AG09309 (cell line): ENCODE measurements at regions not wholly inside any gene's neighbourhood (a gene's known extent, or its start where the extent isn't known, plus 50 kb on each side); places are given as distances from the start of the nearest gene placed in this dataset.
"Not testable (repeated sequence)": the region's sequence is repeated elsewhere in the genome, so short reads cannot be mapped to it uniquely, and the experiment has no call there.

Source experiments
- DNase-seq: peaks from one replicate; pipeline ENCODE4 v3.0.0-alpha.2; 2010; ENCODE audit warnings: low read depth
- H3K4me3 ChIP-seq: 2 replicates; pipeline ENCODE4 v1.5.1; 2011; ENCODE audit warnings: mild to moderate bottlenecking, low read depth, low read length, moderate library complexity; ENCODE audit not compliant: control insufficient read depth
- TF ChIP-seq, protein P1 (sequence below): IDR thresholded peaks from 2 replicates; pipeline ENCODE4 v1.5.1; 2011; ENCODE audit warnings: mild to moderate bottlenecking, low read depth, low read length, inconsistent platforms; ENCODE audit not compliant: insufficient read depth, control insufficient read depth; ENCODE audit errors: missing control alignments

DNA sequence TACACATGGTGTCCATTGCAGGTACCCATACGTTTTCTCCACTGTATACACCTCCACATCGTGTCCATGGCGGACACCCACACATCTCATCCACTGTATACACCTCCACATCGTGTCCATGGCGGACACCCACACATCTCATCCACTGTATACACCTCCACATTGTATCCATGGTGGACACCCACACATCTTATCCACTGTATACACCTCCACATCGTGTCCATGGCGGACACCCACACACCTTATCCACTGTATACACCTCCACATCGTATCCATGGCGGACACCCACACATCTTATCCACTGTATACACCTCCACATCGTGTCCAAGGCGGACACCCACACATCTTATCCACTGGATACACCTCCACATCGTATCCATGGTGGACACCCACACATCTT is 50.4 kb upstream of the TTC34 start:
- not testable (repeated sequence) for H3K4me3 ChIP-seq, DNase-seq

DNA sequence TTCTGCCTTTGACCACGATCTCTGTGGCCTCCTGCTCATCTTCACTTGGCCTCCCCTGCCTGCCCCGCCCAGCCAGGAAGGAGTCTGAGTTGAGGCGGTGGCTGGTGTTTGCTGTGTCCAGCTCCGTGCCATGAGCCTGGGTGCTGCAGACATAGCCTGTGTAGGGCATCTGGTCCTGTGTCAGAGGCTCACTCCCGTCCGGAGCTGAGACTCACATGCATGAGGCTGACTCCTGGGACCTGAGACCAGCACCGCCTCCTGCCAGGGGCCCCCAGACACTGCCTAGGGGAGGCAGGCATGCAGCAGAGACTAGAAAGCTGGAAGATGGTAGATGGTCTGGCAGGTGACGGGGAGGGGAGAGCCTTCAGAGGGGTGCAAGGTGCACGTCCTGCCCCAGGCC is 52.2 kb upstream of the TTC34 start:
- TF ChIP-seq, protein P1, sequence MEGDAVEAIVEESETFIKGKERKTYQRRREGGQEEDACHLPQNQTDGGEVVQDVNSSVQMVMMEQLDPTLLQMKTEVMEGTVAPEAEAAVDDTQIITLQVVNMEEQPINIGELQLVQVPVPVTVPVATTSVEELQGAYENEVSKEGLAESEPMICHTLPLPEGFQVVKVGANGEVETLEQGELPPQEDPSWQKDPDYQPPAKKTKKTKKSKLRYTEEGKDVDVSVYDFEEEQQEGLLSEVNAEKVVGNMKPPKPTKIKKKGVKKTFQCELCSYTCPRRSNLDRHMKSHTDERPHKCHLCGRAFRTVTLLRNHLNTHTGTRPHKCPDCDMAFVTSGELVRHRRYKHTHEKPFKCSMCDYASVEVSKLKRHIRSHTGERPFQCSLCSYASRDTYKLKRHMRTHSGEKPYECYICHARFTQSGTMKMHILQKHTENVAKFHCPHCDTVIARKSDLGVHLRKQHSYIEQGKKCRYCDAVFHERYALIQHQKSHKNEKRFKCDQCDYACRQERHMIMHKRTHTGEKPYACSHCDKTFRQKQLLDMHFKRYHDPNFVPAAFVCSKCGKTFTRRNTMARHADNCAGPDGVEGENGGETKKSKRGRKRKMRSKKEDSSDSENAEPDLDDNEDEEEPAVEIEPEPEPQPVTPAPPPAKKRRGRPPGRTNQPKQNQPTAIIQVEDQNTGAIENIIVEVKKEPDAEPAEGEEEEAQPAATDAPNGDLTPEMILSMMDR, result no peak
- H3K4me3 ChIP-seq, result no peak overlapping the region
- DNase-seq, result no peak

DNA sequence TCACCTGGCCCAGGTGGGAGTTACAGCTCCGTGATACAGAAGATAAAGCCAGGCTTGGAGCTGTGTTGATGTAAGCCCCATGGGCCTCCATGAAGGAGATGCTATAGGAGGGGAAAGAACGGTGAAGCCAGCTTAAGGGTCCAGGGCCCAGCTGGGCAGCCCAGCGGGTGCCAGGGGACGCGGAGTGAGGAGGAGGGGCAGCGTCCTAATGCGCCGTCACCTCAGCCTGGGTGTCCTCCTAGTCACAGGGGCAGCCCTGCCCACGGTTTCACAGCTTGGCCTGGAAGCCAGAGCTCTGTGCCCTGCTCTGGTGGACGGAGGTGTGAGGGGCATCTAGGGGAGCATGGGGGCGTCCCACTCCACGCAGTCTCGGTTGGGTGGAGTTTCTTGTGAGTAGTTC is 52.7 kb upstream of the TTC34 start:
- TF ChIP-seq, protein P1, result no peak
- no peak overlapping the region for H3K4me3 ChIP-seq
- DNase-seq, result no peak

DNA sequence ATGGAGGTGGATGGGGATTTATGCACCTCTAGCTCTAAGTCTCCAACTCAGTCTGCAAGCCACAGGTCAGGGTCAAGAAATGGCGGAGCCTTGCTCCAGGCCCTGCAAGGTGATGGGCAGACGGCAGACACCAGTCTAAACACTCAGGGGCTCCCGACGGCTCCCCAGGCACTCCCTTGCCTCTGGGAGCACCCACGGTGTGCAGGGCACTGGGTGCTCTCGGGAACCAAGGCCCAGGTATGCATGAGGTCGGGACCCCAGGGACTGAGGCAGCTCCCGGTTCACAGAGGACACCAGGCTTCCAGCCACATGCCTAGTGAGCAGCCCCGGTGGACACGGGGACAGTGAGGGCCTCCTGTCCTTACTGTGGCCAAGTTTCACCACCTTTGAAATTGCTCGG is 53.1 kb upstream of the TTC34 start:
- no peak overlapping the region for H3K4me3 ChIP-seq
- no peak for DNase-seq
- TF ChIP-seq, protein P1, result no peak

DNA sequence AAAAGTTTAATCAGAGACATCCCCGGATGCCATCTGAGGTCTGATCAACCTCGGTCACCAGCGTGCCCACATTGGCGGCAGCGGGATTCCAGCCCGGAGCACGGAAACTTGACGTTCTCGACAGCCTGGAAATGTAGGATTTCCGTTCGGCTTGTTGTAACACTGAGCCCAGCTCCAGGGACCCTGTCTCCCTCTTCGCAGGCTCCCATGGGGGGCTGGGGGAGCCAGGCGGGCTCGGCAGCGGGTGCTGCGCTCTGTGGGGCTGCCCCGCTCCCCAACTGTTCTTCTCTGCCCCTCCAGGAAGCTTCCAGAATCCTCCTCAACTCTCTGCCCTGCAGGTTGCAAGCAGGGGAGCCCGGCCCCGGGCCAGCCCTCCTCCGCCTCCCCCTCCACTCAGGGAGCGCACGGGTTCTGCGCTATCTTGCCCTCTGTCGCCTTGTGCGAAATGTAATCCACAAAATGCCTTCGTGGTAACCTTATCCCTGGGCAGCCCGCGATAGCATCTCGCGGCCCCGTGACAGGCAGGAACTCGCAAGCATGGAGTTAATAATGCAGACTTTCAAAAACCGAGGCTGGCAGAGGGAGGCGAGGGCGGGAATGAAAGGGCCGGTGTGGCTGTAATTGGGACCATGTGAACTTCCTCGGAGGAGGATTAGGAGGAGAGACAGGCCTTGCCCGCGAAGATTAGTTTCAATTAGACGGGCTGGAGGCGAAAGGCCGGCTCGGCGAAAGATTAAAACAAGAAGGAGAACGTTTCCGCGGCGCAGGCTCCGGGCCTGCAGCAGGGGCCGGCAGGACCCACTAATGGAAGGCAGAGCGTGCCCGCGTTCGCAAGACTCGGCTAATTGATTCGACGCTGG is 53.9 kb upstream of the TTC34 start:
- H3K4me3 ChIP-seq, result no peak overlapping the region
- TF ChIP-seq, protein P1, result no peak

DNA sequence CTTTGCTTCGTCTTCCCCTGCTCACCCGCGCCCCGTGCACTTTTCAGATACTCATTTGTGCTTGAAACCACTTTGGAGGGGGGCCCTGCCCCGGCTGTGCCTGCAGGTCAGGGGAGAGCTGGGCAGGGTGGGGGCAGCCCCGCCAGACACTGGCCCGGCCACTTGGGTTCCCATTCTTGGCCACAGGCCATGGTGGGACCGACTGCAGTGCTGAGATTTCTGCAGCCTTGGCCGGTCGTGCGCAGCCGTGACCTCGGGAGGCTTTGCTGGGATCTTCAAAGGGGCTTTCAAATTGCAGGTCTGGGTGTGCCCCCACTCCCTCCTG is 54.5 kb upstream of the TTC34 start:
- no peak for DNase-seq
- TF ChIP-seq, protein P1, result no peak
- no peak overlapping the region for H3K4me3 ChIP-seq

More for the DNA sequence above, 53.9 kb upstream of the TTC34 start:
- DNase-seq, result no peak

DNA sequence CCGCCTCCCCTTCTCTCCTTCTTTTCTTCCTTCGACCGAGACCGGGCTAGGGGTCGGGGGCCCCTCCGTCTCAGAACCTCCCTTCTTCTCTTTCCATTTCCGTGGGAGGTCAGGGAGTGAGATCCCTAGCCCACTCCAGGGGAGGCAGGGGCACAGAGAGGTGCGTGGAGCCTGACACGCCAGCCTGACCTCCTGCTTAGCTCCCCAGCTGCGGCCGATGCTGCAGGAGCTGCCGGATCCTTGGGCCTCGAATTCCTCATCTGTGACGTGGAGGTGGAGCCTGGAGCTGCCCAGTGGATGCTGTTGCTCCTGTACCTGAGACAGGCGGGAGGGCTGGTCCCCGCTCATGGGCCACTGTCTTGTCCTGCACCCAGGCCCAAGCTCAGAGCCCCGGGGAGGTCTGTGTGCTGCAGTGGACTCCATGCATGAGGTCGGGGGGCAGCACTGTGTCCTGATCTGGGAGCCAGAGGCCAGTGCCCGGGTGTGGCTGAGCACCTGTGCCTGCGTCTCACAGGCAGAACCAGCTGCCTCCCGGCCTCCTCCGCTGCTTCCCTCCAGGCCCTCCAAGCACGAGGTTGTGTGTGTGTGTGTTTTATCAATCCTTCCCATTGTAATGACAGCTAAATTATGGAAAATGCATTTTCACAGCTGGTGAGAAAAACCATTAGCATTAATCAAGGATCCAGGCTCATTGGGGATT is 55.3 kb upstream of the TTC34 start:
- TF ChIP-seq, protein P1, result no peak
- DNase-seq, result no peak
- H3K4me3 ChIP-seq, result no peak overlapping the region
